Panc1 (cell line): ENCODE measurements at regions not wholly inside any gene's neighbourhood (a gene's known extent, or its start where the extent isn't known, plus 50 kb on each side); places are given as distances from the start of the nearest gene placed in this dataset.

ENCODE experiments used
- CTCF ChIP-seq: fragments of 450-650 bp; IDR thresholded peaks from 2 replicates; pipeline ENCODE4 v1.5.1; 2017; ENCODE audit warnings: mild to moderate bottlenecking
- POLR2AphosphoS5 ChIP-seq: IDR thresholded peaks from 2 replicates; pipeline ENCODE4 v1.6.1; 2012; ENCODE audit warnings: mild to moderate bottlenecking, low read depth, low read length, moderate library complexity
- REST ChIP-seq, 2 experiments: IDR thresholded peaks; 2 replicates each; pipeline ENCODE4 v1.6.1; 2011 to 2012; ENCODE audit warnings: low read depth in 2 of 2, control low read depth in 1 of 2, low read length in 1 of 2, mild to moderate bottlenecking in 1 of 2, moderate library complexity in 1 of 2; ENCODE audit not compliant: insufficient read depth in 1 of 2
- SIN3A ChIP-seq: IDR thresholded peaks from 2 replicates; pipeline ENCODE4 v1.6.1; 2012; ENCODE audit warnings: low read depth, mild to moderate bottlenecking, low read length, moderate library complexity, borderline replicate concordance; ENCODE audit not compliant: insufficient read depth
- TCF7L2 ChIP-seq: IDR thresholded peaks from 2 replicates; pipeline ENCODE4 v1.6.1; 2011; ENCODE audit warnings: mild to moderate bottlenecking, low read depth, low read length, inconsistent platforms

- TF ChIP-seq CTCF = no peak
- no peak for TF ChIP-seq REST (IDR thresholded peaks at IDR 0.05; ENCODE audit: insufficient read depth in 1 of 2, low read depth in 2 of 2, low read length in 1 of 2)
- no peak for TF ChIP-seq POLR2AphosphoS5
- TF ChIP-seq TCF7L2 = no peak
- no peak for TF ChIP-seq SIN3A
Measured at GRCh38 chr1:30638811-30639210, 84.6 kb downstream of the MATN1 start.
